Heart left ventricle (tissue), 13 donors: ENCODE measurements at regions not wholly inside any gene's neighbourhood (a gene's known extent, or its start where the extent isn't known, plus 50 kb on each side); places are given as distances from the start of the nearest gene placed in this dataset.

Experiments used
- POLR2A ChIP-seq, 2 donors: fragments of 450-650 bp; IDR thresholded peaks; one replicate each; pipeline ENCODE4 v1.6.1; 2017; ENCODE audit warnings: antibody characterized with exemption in 2 of 2, mild to moderate bottlenecking in 2 of 2, moderate library complexity in 2 of 2
- TF ChIP-seq, protein P1 (sequence below), 12 donors: fragments of 200-600 bp; sonication (generic) in 4 of 12; IDR thresholded peaks; one replicate each; pipeline versions ENCODE4 v1.5.0 to v1.8.0; 2018 to 2022; ENCODE audit warnings: antibody characterized with exemption in 12 of 12, mild to moderate bottlenecking in 5 of 12
- donor health status: ischemic (EF 13 %, LVEDD 7.1; RV severe dilation, severe dysfunction).
- donor health status: DM: no; HTN: yes; CAD: no.
- donor health status: DM: no; HTN: no; CAD: no.
- donor health status: ischemic (EF 25% LVEDD 6.9; RV normal size, moderate dysfunction).
- donor health status: ischemic (EF 25% LVEDD 5.7; RV mildly dilated, moderate dysfunction).
- donor health status: ischemic (EF 35%, LVEDD 5.7; RV mildly dilated, moderate dysfunction).
- donor health status: nonischemic (EF 11% LVEDD 7.7; RV severe dilation, severe dysfunction).
- donor health status: DM: yes; HTN: yes; CAD: no.
- donor health status: PGD.
- donor health status: ischemic (EF 29% LVEDD 5.4; RV normal size, mild dysfunction).
- donor health status: nonischemic (EF 23%, LVEDD 6.1; RV moderate dilation, normal function).

DNA sequence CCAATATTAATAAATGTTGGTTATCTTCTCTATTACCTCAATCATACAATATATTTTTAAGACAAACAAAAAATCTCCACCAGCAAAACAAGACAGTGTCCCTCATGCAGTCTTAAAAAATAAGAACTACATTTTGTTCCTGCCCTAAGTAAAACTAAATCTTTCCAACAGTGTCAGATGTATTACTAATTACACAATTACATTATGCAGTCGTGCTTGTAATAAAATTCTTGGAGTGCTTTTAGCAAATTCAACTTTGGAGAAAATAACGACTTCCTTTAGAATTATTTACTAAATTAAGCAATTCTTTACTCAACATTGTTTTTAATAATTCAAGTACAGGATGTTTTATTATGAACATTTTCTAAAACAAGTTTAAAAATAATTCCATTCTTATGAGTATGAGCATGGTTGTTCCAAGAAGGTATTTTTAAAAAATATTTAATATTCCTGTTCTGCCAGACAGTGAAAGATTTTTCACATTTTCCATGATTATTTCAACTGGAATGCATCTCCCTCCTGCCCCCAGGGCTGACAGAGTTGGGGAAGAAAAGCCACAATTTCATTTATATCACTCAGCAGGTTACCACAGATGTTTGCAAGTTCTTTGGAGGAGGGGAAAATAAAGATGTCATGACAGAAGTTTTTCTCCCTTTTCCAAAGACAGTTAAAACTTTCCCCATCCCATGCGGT, 137.9 kb downstream of the FAM114A2 start:
- TF ChIP-seq POLR2A (IDR thresholded peaks at IDR 0.05), result no peak
- TF ChIP-seq, protein P1, sequence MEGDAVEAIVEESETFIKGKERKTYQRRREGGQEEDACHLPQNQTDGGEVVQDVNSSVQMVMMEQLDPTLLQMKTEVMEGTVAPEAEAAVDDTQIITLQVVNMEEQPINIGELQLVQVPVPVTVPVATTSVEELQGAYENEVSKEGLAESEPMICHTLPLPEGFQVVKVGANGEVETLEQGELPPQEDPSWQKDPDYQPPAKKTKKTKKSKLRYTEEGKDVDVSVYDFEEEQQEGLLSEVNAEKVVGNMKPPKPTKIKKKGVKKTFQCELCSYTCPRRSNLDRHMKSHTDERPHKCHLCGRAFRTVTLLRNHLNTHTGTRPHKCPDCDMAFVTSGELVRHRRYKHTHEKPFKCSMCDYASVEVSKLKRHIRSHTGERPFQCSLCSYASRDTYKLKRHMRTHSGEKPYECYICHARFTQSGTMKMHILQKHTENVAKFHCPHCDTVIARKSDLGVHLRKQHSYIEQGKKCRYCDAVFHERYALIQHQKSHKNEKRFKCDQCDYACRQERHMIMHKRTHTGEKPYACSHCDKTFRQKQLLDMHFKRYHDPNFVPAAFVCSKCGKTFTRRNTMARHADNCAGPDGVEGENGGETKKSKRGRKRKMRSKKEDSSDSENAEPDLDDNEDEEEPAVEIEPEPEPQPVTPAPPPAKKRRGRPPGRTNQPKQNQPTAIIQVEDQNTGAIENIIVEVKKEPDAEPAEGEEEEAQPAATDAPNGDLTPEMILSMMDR (IDR thresholded peaks at IDR 0.05), result no peak
